ENCODE measurements at regions not wholly inside any gene's neighbourhood (a gene's known extent, or its start where the extent isn't known, plus 50 kb on each side); places are given as distances from the start of the nearest gene placed in this dataset.

- no peaks in the 10 kb centered on the region for H3K27me3 ChIP-seq (ENCODE audit: control insufficient read depth, low read length)
- TF ChIP-seq CTCF (IDR thresholded peaks at IDR 0.05; ENCODE audit: low read depth, low read length, poor library complexity, severe bottlenecking): no peak
- no peaks in the 10 kb centered on the region for H3F3A ChIP-seq (ENCODE audit: control insufficient read depth, insufficient read depth)
- no peaks in the 10 kb centered on the region for H3K36me3 ChIP-seq (ENCODE audit: control insufficient read depth, low read length)
- H3K4me1 ChIP-seq (ENCODE audit: control insufficient read depth, low read length): peaks cover 25% of the 10 kb centered on the region
- no peaks in the 10 kb centered on the region for H3K79me2 ChIP-seq (ENCODE audit: control insufficient read depth, low read length)
- no peaks in the 10 kb centered on the region for H3K9me2 ChIP-seq (replicated peaks; ENCODE audit: control insufficient read depth, low read length)
- H3K4me2 ChIP-seq (ENCODE audit: low read length): no peak overlapping the region
- no peak overlapping the region for H3K4me3 ChIP-seq (ENCODE audit: low read length)
- H4K20me1 ChIP-seq (ENCODE audit: control insufficient read depth, insufficient read depth, low read depth, low read length): no peaks in the 10 kb centered on the region
- no peaks in the 10 kb centered on the region for H3K9me3 ChIP-seq (ENCODE audit: control insufficient read depth, insufficient read depth, low read length)
- no peak overlapping the region for H3K27ac ChIP-seq (ENCODE audit: low read depth, low read length)
Measured at GRCh38 chr14:95458459-95458858, 58.0 kb downstream of the SYNE3 start.

- no peaks in the 10 kb centered on the region for H3F3A ChIP-seq (ENCODE audit: control insufficient read depth, insufficient read depth)
- no peaks in the 10 kb centered on the region for H4K20me1 ChIP-seq (ENCODE audit: control insufficient read depth, insufficient read depth, low read depth, low read length)
- no peaks in the 10 kb centered on the region for H3K27me3 ChIP-seq (ENCODE audit: control insufficient read depth, low read length)
- H3K9me2 ChIP-seq (replicated peaks; ENCODE audit: control insufficient read depth, low read length): no peaks in the 10 kb centered on the region
- H3K4me3 ChIP-seq (ENCODE audit: low read length): no peak overlapping the region
- TF ChIP-seq CTCF (IDR thresholded peaks at IDR 0.05; ENCODE audit: low read depth, low read length, poor library complexity, severe bottlenecking) (no peak), EZH2phosphoT487 (IDR thresholded peaks at IDR 0.05; ENCODE audit: borderline replicate concordance, low read length) (no peak)
- H3K4me1 ChIP-seq (ENCODE audit: control insufficient read depth, low read length): peaks cover 12% of the 10 kb centered on the region
- no peaks in the 10 kb centered on the region for H3K79me2 ChIP-seq (ENCODE audit: control insufficient read depth, low read length)
- H3K36me3 ChIP-seq (ENCODE audit: control insufficient read depth, low read length): no peaks in the 10 kb centered on the region
- no peaks in the 10 kb centered on the region for H3K9me3 ChIP-seq (ENCODE audit: control insufficient read depth, insufficient read depth, low read length)
- H3K27ac ChIP-seq (ENCODE audit: low read depth, low read length): no peak overlapping the region
- H3K4me2 ChIP-seq (ENCODE audit: low read length): no peak overlapping the region
Measured at GRCh38 chr14:95456281-95456680, 60.2 kb downstream of the SYNE3 start.

- Histone ChIP-seq H3K36me3 (ENCODE audit: control insufficient read depth, low read length) (no peaks in the 10 kb centered on the region), H3K4me2 (ENCODE audit: low read length) (no peak overlapping the region), H3K79me2 (ENCODE audit: control insufficient read depth, low read length) (no peaks in the 10 kb centered on the region), H3K9me2 (replicated peaks; ENCODE audit: control insufficient read depth, low read length) (no peaks in the 10 kb centered on the region), H3F3A (ENCODE audit: control insufficient read depth, insufficient read depth) (no peaks in the 10 kb centered on the region), H3K4me1 (ENCODE audit: control insufficient read depth, low read length) (peaks cover 12% of the 10 kb centered on the region), H3K27ac (ENCODE audit: low read depth, low read length) (no peak overlapping the region), H4K20me1 (ENCODE audit: control insufficient read depth, insufficient read depth, low read depth, low read length) (no peaks in the 10 kb centered on the region), H3K9me3 (ENCODE audit: control insufficient read depth, insufficient read depth, low read length) (no peaks in the 10 kb centered on the region), H3K4me3 (ENCODE audit: low read length) (no peak overlapping the region), H3K27me3 (ENCODE audit: control insufficient read depth, low read length) (no peaks in the 10 kb centered on the region)
- TF ChIP-seq CTCF (IDR thresholded peaks at IDR 0.05; ENCODE audit: low read depth, low read length, poor library complexity, severe bottlenecking) (no peak), EZH2phosphoT487 (IDR thresholded peaks at IDR 0.05; ENCODE audit: borderline replicate concordance, low read length) (no peak)
Measured at GRCh38 chr14:95455246-95455645, 61.2 kb downstream of the SYNE3 start.

- H3K4me3 ChIP-seq (ENCODE audit: low read length): no peak overlapping the region
- no peak overlapping the region for H3K4me2 ChIP-seq (ENCODE audit: low read length)
- H3K4me1 ChIP-seq (ENCODE audit: control insufficient read depth, low read length): peaks cover 12% of the 10 kb centered on the region
- H3K27me3 ChIP-seq (ENCODE audit: control insufficient read depth, low read length): no peaks in the 10 kb centered on the region
- no peak overlapping the region for H3K27ac ChIP-seq (ENCODE audit: low read depth, low read length)
- H3K79me2 ChIP-seq (ENCODE audit: control insufficient read depth, low read length): no peaks in the 10 kb centered on the region
- no peaks in the 10 kb centered on the region for H3K9me3 ChIP-seq (ENCODE audit: control insufficient read depth, insufficient read depth, low read length)
- H3F3A ChIP-seq (ENCODE audit: control insufficient read depth, insufficient read depth): no peaks in the 10 kb centered on the region
- H4K20me1 ChIP-seq (ENCODE audit: control insufficient read depth, insufficient read depth, low read depth, low read length): no peaks in the 10 kb centered on the region
- no peak for TF ChIP-seq CTCF (IDR thresholded peaks at IDR 0.05; ENCODE audit: low read depth, low read length, poor library complexity, severe bottlenecking)
- no peak for TF ChIP-seq EZH2phosphoT487 (IDR thresholded peaks at IDR 0.05; ENCODE audit: borderline replicate concordance, low read length)
- no peaks in the 10 kb centered on the region for H3K9me2 ChIP-seq (replicated peaks; ENCODE audit: control insufficient read depth, low read length)
- H3K36me3 ChIP-seq (ENCODE audit: control insufficient read depth, low read length): no peaks in the 10 kb centered on the region
Measured at GRCh38 chr14:95453713-95453980, 62.8 kb downstream of the SYNE3 start.
